Esophagus squamous epithelium (tissue), 5 donors: ENCODE measurements at regions not wholly inside any gene's neighbourhood (a gene's known extent, or its start where the extent isn't known, plus 50 kb on each side); places are given as distances from the start of the nearest gene placed in this dataset.
"Not testable (repeated sequence)": the region's sequence is repeated elsewhere in the genome, so short reads cannot be mapped to it uniquely, and the experiment has no call there.

Experiments used
- DNase-seq: peaks from one replicate; lab custom pipeline; 2025; lab: John Stamatoyannopoulos, UW
- H3K27ac ChIP-seq, 4 donors: fragments of 200-600 bp; sonication (generic); one replicate each; pipeline ENCODE4 v1.5.1; 2016 to 2019; ENCODE audit warnings: mild to moderate bottlenecking in 1 of 4
- H3K27me3 ChIP-seq, 4 donors: fragments of 200-600 bp; sonication (generic); 1 replicate in 3 of 4; 2 replicates in 1 of 4; pipeline versions ENCODE4 v1.5.1 to v1.6.0; 2017 to 2021; ENCODE audit warnings: antibody characterized with exemption in 1 of 4
- H3K36me3 ChIP-seq, 3 donors: fragments of 200-600 bp; sonication (generic); one replicate each; pipeline ENCODE4 v1.5.1; 2016 to 2019
- H3K4me1 ChIP-seq, 3 donors: fragments of 200-600 bp; sonication (generic); one replicate each; pipeline ENCODE4 v1.5.1; 2017 to 2019
- H3K4me3 ChIP-seq, 4 donors: fragments of 200-600 bp; sonication (generic); 1 replicate in 3 of 4; 2 replicates in 1 of 4; pipeline ENCODE4 v1.5.1; 2016 to 2019; ENCODE audit warnings: mild to moderate bottlenecking in 2 of 4, moderate library complexity in 1 of 4
- H3K9me3 ChIP-seq, 3 donors: fragments of 200-600 bp; sonication (generic); one replicate each; pipeline ENCODE4 v1.5.1; 2016 to 2019
- POLR2A ChIP-seq, 4 donors: fragments of 450-650 bp; IDR thresholded peaks; one replicate each; pipeline ENCODE4 v1.6.1; 2017; ENCODE audit warnings: antibody characterized with exemption in 4 of 4, mild to moderate bottlenecking in 4 of 4, moderate library complexity in 3 of 4
- WGBS, 2 donors: methylation state at CpG; one replicate each; pipeline ENCODE4 v1.1.5; 2018; 5-methylcytosine and 5-hydroxymethylcytosine counted together
- intact Hi-C: fragments of 100-400 bp; cut with DNase I; formaldehyde crosslinking; loops from one replicate; pipeline ENCODE4 v1.15.0; 2022
- TF ChIP-seq, protein P1 (sequence below), 6 experiments: fragments of 450-650 bp in 4 of 6; fragments of 200-600 bp in 2 of 6; sonication (generic) in 2 of 6; IDR thresholded peaks; one replicate each; pipeline ENCODE4 v1.5.1; 2016 to 2019; ENCODE audit warnings: antibody characterized with exemption in 6 of 6, mild to moderate bottlenecking in 4 of 6, moderate library complexity in 4 of 6
- donor health status: DM: yes; HTN: yes; CAD: no.

DNA sequence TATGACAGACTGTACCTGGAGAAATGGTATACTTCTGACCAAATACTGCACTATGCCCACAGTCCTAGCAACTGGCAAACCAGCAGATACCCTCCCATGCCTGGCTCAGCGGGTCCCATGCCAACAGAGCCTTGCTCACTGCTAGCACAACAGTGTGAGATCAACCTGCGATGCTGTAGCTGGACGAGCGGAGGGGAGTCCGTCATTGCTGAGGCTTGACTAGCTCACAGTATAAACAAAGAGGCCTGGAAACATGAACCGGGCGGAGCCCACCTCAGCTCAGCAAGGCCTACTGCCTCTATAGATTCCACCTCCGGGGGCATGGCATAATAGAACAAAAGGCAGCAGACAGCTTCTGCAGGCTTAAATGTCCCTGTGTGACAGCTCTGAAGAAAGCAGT lies 93.2 kb upstream of the CAB39 start:
- Histone ChIP-seq H3K4me1 (peaks cover 0 to 13% (median 0%) of the 10 kb centered on the region in 3 donors), H3K36me3 (no peaks in the 10 kb centered on the region), H3K27ac (no peak overlapping the region), H3K9me3 (no peaks in the 10 kb centered on the region), H3K27me3 (no peaks in the 10 kb centered on the region), H3K4me3 (no peak overlapping the region)
- TF ChIP-seq POLR2A (IDR thresholded peaks at IDR 0.05) = no peak
- TF ChIP-seq, protein P1, sequence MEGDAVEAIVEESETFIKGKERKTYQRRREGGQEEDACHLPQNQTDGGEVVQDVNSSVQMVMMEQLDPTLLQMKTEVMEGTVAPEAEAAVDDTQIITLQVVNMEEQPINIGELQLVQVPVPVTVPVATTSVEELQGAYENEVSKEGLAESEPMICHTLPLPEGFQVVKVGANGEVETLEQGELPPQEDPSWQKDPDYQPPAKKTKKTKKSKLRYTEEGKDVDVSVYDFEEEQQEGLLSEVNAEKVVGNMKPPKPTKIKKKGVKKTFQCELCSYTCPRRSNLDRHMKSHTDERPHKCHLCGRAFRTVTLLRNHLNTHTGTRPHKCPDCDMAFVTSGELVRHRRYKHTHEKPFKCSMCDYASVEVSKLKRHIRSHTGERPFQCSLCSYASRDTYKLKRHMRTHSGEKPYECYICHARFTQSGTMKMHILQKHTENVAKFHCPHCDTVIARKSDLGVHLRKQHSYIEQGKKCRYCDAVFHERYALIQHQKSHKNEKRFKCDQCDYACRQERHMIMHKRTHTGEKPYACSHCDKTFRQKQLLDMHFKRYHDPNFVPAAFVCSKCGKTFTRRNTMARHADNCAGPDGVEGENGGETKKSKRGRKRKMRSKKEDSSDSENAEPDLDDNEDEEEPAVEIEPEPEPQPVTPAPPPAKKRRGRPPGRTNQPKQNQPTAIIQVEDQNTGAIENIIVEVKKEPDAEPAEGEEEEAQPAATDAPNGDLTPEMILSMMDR (IDR thresholded peaks at IDR 0.05) = no peak
- intact Hi-C loops = loop anchor here (10.0 kb wide), 1 partner anchor 175 kb away; no protein-coding TSS in a partner anchor
- no peak for DNase-seq
- 77 to 84% methylated on average over 5 to 6 of the region's 8 CpGs for WGBS, 2 donors

DNA sequence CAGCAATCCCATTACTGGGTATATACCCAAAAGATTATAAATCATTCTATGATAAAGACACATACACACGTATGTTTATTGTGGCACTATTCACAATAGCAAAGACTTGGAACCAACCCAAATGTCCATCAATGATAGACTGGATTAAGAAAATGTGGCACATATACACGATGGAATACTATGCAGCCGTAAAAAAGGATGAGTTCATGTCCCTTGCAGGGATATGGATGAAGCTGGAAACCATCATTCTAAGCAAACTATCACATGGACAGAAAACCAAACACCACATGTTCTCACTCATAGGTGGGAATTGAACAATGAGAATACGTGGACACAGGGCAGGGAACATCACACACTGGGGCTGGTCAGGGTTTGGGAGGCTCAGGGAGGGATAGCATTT lies 87.4 kb upstream of the CAB39 start:
- H3K27me3 ChIP-seq, H3K36me3 ChIP-seq, H3K4me3 ChIP-seq, H3K27ac ChIP-seq, H3K9me3 ChIP-seq, H3K4me1 ChIP-seq, intact Hi-C loops, DNase-seq: not testable (repeated sequence)
- WGBS, 2 donors = 66 to 68% methylated on average over 4 of the region's 4 CpGs

DNA sequence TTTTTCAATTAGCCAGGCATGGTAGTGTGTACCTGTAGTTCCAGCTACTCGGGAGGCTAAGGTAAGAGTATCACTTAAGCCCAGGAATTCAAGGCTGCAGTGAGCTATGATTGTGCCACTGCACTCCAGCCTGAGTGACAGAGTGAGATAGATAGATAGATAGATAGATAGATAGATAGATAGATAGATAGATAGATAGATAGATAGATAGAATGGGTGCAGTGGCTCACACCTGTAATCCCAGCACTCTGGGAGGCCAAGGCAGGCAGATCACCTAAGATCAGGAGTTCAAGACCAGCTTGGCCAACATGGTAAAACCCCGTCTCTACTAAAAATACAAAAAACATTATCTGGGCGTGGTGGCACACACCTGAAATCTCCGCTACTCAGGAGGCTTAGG lies 85.6 kb upstream of the CAB39 start:
- H3K36me3 ChIP-seq, H3K9me3 ChIP-seq, DNase-seq, H3K4me3 ChIP-seq, H3K27ac ChIP-seq, intact Hi-C loops, H3K4me1 ChIP-seq, H3K27me3 ChIP-seq: not testable (repeated sequence)
- WGBS, 2 donors = 87% methylated on average over 3 to 4 of the region's 4 CpGs

DNA sequence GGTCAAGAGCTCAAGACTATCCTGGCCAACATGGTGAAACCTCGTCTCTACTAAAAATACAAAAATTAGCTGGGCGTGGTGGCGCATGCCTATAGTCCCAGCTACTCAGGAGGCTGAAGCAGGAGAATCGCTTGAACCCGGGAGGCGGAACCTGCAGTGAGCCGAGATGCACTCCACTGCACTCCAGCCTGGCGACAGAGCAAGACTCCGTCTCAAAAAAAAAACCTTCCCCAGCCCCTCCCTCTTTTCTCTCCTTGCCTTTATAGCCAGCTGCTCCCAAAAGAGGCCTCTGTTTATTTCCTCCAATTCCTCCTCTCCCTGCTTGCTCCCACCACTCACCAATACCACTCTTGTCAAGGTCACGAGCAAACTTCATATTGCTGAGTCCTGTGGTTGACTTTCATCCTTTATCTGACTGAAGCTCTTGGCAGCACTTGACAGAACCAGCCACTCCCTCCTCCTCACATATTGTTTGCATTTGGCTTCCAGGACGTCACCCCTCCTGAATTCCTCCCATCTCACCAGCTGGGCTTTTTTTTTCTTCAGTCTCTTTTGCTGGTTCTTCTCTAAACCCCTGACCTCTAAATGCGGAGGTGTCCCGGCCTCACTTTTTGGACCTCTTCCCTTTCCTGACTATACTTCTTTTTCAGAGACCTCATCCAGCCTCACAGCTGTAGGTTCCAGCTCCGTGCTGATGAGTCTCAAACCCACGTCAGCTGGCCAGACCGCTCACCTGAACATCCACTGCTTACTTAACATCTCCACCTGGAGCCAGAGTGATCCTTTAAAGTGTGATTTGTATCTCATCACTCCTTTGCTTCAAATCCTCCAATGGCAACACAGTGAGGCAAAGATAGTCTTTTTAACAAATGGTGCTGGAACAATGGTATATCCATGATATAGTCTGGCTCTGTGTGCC lies 84.6 kb upstream of the CAB39 start:
- WGBS, 2 donors = 38 to 49% methylated on average over 15 of the region's 16 CpGs
- no peaks in the 10 kb centered on the region for H3K36me3 ChIP-seq
- peaks cover 0 to 9% (median 0%) of the 10 kb centered on the region in 3 donors for H3K4me1 ChIP-seq
- no peak for DNase-seq
- intact Hi-C loops = no loop called here
- no peaks in the 10 kb centered on the region for H3K27me3 ChIP-seq
- no peak for TF ChIP-seq POLR2A (IDR thresholded peaks at IDR 0.05)
- TF ChIP-seq, protein P1 (IDR thresholded peaks at IDR 0.05) = no peak
- no peak overlapping the region for H3K4me3 ChIP-seq
- no peaks in the 10 kb centered on the region for H3K9me3 ChIP-seq
- no peak overlapping the region for H3K27ac ChIP-seq

DNA sequence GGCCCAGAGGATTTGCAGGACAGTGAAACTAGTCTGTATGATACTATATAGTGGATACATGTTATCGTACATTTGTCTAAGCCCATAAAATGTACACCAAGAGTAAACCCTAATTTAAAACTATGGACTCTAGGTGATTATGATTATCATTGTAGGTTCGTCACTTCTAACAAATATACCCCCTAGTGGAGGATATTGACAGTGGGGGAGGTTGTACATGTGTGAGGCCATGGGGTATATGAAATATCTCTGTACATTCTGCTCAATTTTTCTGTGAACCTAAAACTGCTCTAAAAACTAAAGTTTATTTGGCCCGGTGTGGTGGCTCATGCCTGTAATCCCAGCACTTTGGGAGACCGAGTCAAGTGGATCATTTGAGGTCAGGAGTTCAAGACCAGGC lies 81.2 kb upstream of the CAB39 start:
- Histone ChIP-seq H3K4me1 (peaks cover 0 to 9% (median 0%) of the 10 kb centered on the region in 3 donors), H3K27me3 (no peaks in the 10 kb centered on the region), H3K9me3 (no peaks in the 10 kb centered on the region), H3K4me3 (no peak overlapping the region), H3K27ac (no peak overlapping the region), H3K36me3 (no peaks in the 10 kb centered on the region)
- TF ChIP-seq, protein P1 (IDR thresholded peaks at IDR 0.05) = no peak
- TF ChIP-seq POLR2A (IDR thresholded peaks at IDR 0.05) = no peak
- intact Hi-C loops = no loop called here
- WGBS, 2 donors = 89 to 98% methylated on average over 3 to 4 of the region's 4 CpGs
- no peak for DNase-seq

DNA sequence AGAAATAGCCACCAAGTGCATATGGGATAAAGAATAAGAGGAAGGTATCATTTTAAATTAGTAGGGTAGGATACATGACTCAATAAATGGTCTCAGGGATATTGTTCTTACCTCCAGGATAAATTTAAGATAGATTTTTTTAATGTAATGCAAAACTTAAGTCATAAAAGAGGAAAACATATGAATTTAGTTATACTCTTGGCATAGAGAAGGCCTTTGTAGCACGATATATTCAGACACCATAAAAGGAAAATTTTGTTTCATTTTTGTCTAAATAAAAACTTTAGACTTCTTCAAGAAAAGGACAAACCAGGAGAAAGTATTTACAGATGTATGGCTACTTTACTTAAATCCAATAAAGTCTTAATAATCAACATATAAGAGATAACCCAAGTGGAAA lies 78.5 kb upstream of the CAB39 start:
- H3K4me3 ChIP-seq = no peak overlapping the region
- DNase-seq = no peak
- 59 to 62% methylated on average over 1 of the region's 1 CpG for WGBS, 2 donors
- TF ChIP-seq, protein P1 (IDR thresholded peaks at IDR 0.05) = no peak
- no peak for TF ChIP-seq POLR2A (IDR thresholded peaks at IDR 0.05)
- no peaks in the 10 kb centered on the region for H3K27me3 ChIP-seq
- H3K27ac ChIP-seq = no peak overlapping the region
- intact Hi-C loops = no loop called here
- H3K9me3 ChIP-seq = no peaks in the 10 kb centered on the region
- H3K4me1 ChIP-seq = no peaks in the 10 kb centered on the region
- H3K36me3 ChIP-seq = no peaks in the 10 kb centered on the region

DNA sequence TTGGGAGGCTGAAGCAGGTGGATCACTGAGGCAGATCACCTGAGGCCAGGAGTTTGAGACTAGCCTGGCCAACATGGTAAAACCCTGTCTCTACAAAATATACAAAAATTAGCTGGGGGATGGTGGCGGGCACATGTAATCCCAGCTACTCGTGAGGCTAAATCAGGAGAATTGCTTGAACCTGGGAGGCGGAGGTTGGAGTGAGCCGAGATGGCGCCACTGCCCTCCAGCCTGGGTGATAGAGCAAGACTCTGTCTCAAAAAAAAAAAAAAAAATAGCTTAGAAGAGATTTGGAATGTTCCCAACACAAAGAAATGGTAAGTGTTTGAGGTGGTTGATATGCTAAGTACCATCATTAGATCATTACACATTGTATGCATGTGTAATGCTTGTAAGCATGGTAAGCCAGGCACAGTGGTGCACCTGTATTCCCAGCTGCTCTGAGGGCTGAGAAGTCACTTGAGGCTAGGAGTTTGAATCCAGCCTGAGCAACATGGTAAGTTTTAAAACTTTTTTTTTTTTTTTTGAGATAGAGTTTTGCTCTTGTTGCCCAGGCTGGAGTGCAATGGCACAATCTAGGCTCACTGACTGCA lies 77.8 kb upstream of the CAB39 start:
- H3K27ac ChIP-seq, DNase-seq, H3K4me3 ChIP-seq, intact Hi-C loops, H3K36me3 ChIP-seq, H3K27me3 ChIP-seq, H3K4me1 ChIP-seq, H3K9me3 ChIP-seq: not testable (repeated sequence)
- WGBS, 2 donors = 95 to 96% methylated on average over 5 of the region's 5 CpGs
